Hematopoietic multipotent progenitor cell (in vitro differentiated cells): ENCODE measurements at regions not wholly inside any gene's neighbourhood (a gene's known extent, or its start where the extent isn't known, plus 50 kb on each side); places are given as distances from the start of the nearest gene placed in this dataset.

Experiments
- DNase-seq, 3 donors: peaks; one replicate each; pipeline ENCODE4 v3.0.0-alpha.2; 2011 to 2015; ENCODE audit warnings: low read depth in 2 of 3, low spot score in 2 of 3

- no peak for DNase-seq
Measured at GRCh38 chr9:71384343-71384742, 262.9 kb upstream of the TRPM3 start.

- no peak for DNase-seq
Measured at GRCh38 chr9:71383308-71383940, 262.0 kb upstream of the TRPM3 start.

DNA sequence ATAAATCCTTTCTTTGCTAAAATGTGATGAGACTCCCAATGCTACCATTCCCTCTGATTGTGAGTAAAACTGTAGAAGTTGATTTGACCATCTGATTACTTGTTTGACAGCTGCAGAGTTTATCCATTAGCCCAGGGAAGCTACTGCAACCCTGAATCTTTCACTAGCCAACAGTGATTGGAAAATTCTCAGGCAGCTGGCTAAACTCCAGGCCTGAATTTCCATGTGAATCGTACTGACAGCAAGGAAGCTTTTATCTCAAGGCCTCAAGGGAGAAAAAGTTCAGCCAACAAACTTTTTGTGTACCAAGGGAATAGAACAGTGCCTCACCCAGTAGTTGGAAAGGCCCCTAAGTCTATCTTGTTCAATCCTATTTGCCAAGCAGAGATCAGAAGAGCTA lies 246.7 kb upstream of the TRPM3 start:
- no peak for DNase-seq

GRCh38 chr9:71364186-71364955 lies 242.9 kb upstream of the TRPM3 start:
- DNase-seq, result no peak

DNA sequence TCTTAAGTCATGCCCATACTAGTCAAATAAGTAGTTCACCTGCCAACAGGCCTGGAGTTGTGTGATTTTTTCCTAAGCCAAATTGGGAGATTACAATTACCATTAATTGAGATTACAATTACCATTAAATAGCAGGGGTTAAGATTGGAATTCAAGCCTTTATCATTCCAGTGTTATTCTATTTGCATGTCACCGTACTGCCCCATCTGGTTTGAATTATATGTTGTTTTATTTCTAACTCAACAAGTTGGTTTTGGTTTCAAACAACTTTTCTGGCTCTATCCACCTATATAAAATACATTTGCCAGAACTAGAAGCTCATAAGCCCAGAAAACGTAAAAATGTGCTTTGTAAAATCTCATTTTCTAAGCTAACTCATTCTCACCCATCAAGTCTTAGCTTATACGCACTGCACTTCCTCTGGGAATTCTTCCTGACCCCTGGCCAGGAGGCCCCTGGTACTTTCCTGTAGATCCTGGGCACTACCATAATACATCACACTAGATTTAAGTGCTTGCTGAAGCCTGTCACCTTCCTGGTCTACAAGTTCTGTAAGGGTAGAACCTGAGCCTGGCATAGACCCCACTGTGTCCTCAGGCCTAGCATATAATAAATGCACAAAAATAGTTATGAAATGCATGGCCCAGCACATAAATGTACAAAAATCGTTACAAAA lies 242.0 kb upstream of the TRPM3 start:
- no peak for DNase-seq

DNA sequence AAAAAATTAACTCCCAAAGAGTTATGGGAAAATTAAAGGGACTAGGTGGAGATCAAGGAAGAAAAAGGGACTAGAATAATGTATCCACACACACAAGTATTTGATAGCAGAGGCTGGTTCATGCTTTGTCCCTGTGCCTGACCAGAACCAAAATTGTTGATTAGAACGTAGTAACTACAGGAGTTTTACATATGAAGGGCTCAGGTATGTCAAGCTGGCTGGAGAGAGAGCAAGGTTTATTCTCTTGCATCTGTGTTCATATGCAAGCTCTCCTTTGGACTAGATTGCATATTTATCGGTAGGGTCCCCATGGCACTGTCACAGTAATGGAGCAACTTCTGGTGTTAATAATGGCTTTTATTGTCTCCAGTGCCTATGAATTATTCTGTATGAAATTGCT lies 239.9 kb upstream of the TRPM3 start:
- no peak for DNase-seq

- DNase-seq, result no peak
Measured at GRCh38 chr9:71357346-71357745, 235.9 kb upstream of the TRPM3 start.

- no peak for DNase-seq
Measured at GRCh38 chr9:71355884-71356283, 234.5 kb upstream of the TRPM3 start.

- DNase-seq, result no peak
Measured at GRCh38 chr9:71353720-71354119, 232.3 kb upstream of the TRPM3 start.

DNA sequence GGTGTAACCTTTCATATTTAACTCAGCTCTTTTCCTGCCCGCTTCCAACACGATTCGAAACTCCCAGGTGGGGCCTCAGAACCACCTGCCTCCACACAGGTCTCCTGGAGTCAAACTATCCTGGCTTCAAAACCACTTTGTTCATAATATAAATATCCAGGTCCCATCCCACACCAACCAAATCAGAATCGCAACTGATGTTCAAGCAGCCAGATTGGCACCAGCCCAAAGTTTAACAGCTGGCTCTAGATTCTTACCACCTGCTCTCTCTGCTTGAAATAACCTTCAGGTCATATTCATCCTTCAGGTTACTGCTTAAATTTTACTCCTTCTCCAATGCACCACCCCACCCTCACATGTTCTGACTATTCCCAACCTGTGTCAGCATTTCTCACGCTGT lies 231.4 kb upstream of the TRPM3 start:
- no peak for DNase-seq

GRCh38 chr9:71349218-71349617 lies 227.8 kb upstream of the TRPM3 start:
- no peak for DNase-seq

DNA sequence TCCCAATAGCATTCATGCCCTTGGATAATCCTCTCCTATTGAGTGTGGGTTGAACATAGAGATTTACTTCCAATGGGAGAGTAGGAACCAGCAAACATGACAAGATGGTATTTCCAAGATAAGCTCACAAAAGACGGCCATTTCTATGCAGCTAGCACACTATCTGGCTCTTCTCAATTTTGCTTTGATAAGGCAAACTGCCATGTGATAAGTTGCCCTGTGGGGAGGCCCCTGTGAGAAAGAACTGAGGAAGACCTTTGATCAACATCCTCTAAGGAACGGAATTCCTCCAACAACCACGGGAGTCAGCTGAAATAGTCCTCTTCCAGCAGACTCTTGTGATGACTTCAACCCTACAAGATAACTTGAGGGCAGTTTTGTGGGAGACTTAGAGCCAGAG lies 211.9 kb upstream of the TRPM3 start:
- DNase-seq, result no peak

DNA sequence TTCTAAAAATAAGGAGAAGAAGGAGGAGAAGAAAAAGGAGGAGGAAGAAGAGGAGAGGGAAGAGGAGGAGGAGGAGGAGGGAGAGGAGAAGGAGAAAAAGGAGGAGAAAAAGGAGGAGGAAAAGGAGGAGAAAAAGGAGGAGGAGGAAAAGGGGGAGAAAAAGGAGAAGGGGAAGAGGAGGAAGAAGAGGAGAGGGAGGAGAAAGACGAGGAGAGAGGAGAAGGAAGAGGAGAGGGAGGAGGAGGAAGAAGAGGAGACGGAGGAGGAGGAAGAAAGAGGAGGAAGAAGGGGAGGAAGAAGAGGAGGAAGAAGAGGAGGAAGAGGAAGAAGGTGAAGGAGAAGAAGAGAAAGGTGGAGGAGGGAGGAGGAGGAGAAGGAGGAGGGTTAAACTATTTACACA lies 210.2 kb upstream of the TRPM3 start:
- DNase-seq, result no peak

DNA sequence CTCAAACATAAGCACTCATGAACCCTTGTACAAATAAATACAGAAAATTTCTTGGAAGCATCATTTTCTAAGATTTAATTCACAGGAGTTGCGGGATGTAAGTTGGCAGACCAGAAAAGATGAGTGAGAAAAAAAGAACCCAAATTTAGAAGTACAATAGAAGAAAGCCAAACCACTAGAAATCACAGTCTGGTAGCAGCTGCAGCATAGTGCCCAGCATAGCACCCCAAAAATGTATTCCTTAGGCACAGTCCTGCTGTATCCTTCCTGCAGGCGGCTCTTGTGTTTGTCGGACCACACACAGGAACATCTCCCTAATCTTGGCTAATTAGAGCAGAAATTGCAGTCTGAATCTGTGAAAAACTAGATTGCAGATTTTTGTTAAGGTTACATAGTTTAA lies 208.5 kb upstream of the TRPM3 start:
- DNase-seq, result no peak

DNA sequence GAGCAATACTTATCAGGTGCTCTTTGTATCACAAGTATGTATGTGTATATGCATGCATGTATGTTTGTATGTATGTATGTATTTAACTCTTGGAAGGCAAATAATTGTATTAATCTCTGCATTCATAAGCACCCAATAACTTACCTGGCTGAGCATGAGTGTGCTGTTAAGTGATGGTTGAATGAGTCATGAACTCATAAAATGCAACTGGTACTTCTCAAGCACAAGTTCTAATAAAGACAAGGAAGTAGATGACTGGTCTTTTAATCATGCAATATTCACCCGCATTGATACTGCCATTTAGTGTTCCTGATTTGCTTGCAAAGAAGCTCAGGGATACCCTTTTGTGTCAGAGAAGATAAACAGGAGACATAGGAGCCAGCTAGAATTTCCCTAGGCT lies 204.9 kb upstream of the TRPM3 start:
- no peak for DNase-seq

DNA sequence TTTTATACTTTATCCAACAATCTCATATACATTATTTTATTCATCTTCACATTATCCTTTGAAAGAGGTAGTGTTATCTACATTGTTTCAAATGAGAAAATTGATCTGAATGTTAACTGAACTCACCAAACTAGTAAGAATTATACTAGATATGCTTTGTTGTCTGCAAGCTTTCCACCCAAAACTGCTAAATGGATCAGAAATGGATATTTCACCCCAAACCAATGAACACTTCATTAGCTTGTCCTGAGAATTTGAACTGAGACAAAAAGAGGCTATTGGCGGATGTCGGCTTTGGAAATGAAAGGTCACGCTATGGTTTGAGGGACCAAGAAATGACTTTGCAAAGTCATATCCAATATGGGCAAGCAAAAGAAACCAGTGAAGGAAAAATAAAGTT lies 201.9 kb upstream of the TRPM3 start:
- DNase-seq, result no peak

- no peak for DNase-seq
Measured at GRCh38 chr9:71322311-71322710, 200.9 kb upstream of the TRPM3 start.

- DNase-seq, result no peak
Measured at GRCh38 chr9:71308454-71308853, 187.0 kb upstream of the TRPM3 start.

- no peak for DNase-seq
Measured at GRCh38 chr9:71306134-71306533, 184.7 kb upstream of the TRPM3 start.

GRCh38 chr9:71303351-71303750 lies 181.9 kb upstream of the TRPM3 start:
- no peak for DNase-seq

DNA sequence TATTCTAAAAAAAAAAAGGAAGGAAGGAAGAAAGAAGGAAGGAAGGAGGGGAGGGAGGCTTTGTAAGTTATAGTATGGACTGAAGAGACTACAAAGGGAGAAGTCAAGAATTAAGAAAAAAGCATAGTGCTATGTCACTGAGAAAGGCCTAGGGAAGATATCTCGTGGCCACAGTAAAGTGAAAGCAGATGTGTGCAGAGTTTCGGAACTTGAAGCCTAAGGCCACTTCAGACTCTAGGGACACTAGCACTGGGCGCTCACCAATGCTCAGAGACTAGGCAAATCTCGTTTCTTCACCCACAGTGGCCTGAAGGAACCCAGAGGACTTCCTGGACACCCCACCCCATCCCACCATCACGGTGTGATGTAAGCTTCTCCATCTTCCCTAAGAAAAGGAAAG lies 181.4 kb upstream of the TRPM3 start:
- no peak for DNase-seq

- no peak for DNase-seq
Measured at GRCh38 chr9:71295928-71296327, 174.5 kb upstream of the TRPM3 start.
